Peyer's patch (tissue), 4 donors: ENCODE measurements at regions not wholly inside any gene's neighbourhood (a gene's known extent, or its start where the extent isn't known, plus 50 kb on each side); places are given as distances from the start of the nearest gene placed in this dataset.

Experiments used
- POLR2A ChIP-seq, 2 donors: fragments of 450-650 bp; IDR thresholded peaks; one replicate each; pipeline ENCODE4 v1.5.1; 2017; ENCODE audit warnings: antibody characterized with exemption in 2 of 2, mild to moderate bottlenecking in 2 of 2, moderate library complexity in 2 of 2
- TF ChIP-seq, protein P1 (sequence below), 6 experiments: fragments of 450-650 bp in 4 of 6; fragments of 200-600 bp in 2 of 6; sonication (generic) in 1 of 6; IDR thresholded peaks; one replicate each; pipeline ENCODE4 v1.5.1; 2017 to 2019; ENCODE audit warnings: antibody characterized with exemption in 6 of 6, mild to moderate bottlenecking in 3 of 6, moderate library complexity in 1 of 6

DNA sequence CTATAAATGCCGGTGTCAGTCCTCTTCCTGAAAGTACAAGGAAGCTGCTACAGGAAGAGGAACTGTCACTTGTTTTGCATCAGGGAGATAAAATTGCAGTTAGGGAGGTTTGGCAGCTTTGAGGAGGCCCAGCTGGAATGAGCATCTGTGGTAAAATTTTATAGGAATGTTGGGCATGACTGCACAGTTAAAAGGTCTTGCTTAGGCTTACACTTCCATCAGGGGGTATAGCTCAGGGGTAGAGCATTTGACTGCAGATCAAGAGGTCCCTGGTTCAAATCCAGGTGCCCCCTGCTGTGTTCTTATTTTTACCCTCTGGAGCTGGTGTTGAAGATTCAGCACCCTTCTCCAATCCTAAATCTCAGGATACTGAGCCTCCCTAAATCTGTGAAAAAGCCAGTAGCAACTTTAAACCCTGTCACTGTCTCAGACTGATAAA lies 65.9 kb downstream of the ZNF467 start:
- TF ChIP-seq POLR2A (IDR thresholded peaks at IDR 0.05): no peak
- TF ChIP-seq, protein P1, sequence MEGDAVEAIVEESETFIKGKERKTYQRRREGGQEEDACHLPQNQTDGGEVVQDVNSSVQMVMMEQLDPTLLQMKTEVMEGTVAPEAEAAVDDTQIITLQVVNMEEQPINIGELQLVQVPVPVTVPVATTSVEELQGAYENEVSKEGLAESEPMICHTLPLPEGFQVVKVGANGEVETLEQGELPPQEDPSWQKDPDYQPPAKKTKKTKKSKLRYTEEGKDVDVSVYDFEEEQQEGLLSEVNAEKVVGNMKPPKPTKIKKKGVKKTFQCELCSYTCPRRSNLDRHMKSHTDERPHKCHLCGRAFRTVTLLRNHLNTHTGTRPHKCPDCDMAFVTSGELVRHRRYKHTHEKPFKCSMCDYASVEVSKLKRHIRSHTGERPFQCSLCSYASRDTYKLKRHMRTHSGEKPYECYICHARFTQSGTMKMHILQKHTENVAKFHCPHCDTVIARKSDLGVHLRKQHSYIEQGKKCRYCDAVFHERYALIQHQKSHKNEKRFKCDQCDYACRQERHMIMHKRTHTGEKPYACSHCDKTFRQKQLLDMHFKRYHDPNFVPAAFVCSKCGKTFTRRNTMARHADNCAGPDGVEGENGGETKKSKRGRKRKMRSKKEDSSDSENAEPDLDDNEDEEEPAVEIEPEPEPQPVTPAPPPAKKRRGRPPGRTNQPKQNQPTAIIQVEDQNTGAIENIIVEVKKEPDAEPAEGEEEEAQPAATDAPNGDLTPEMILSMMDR (IDR thresholded peaks at IDR 0.05): no peak
